ENCODE measurements at regions not wholly inside any gene's neighbourhood (a gene's known extent, or its start where the extent isn't known, plus 50 kb on each side); places are given as distances from the start of the nearest gene placed in this dataset.

GRCh38 chr3:109952924-109953323 lies 615.6 kb upstream of the DPPA4 start:
- no peak for DNase-seq

GRCh38 chr3:109963831-109964230 lies 626.5 kb upstream of the DPPA4 start:
- no peak for DNase-seq
- Histone ChIP-seq H3K27me3 (no peaks in the 10 kb centered on the region), H3K9me3 (no peaks in the 10 kb centered on the region), H3K4me3 (no peak overlapping the region), H3K4me1 (no peaks in the 10 kb centered on the region), H3K27ac (no peak overlapping the region), H3K36me3 (no peaks in the 10 kb centered on the region)
- TF ChIP-seq POLR2A (IDR thresholded peaks at IDR 0.05) (no peak), CTCF (IDR thresholded peaks at IDR 0.05) (no peak)
- intact Hi-C loops (cut with DNase I; ENCODE audit: low total_unique reads): no loop called here

More at GRCh38 chr3:109952924-109953323, 615.6 kb upstream of the DPPA4 start:
- Histone ChIP-seq H3K4me1 (no peaks in the 10 kb centered on the region), H3K27me3 (no peaks in the 10 kb centered on the region), H3K4me3 (no peak overlapping the region), H3K36me3 (no peaks in the 10 kb centered on the region), H3K9me3 (no peaks in the 10 kb centered on the region), H3K27ac (no peak overlapping the region)
- intact Hi-C loops (cut with DNase I; ENCODE audit: low total_unique reads): no loop called here
- no peak for TF ChIP-seq CTCF (IDR thresholded peaks at IDR 0.05)
- no peak for TF ChIP-seq POLR2A (IDR thresholded peaks at IDR 0.05)

- DNase-seq: no peak
- no peaks in the 10 kb centered on the region for H3K27me3 ChIP-seq
- H3K27ac ChIP-seq: no peak overlapping the region
- H3K4me3 ChIP-seq: no peak overlapping the region
- TF ChIP-seq POLR2A (IDR thresholded peaks at IDR 0.05) (no peak), CTCF (IDR thresholded peaks at IDR 0.05) (no peak)
- H3K9me3 ChIP-seq: no peaks in the 10 kb centered on the region
- no peaks in the 10 kb centered on the region for H3K36me3 ChIP-seq
- no peaks in the 10 kb centered on the region for H3K4me1 ChIP-seq
- intact Hi-C loops (cut with DNase I; ENCODE audit: low total_unique reads): no loop called here
Measured at GRCh38 chr3:109973733-109974132, 636.4 kb upstream of the DPPA4 start.

GRCh38 chr3:109977897-109978296 lies 640.6 kb upstream of the DPPA4 start:
- TF ChIP-seq POLR2A (IDR thresholded peaks at IDR 0.05) (no peak), CTCF (IDR thresholded peaks at IDR 0.05) (no peak)
- Histone ChIP-seq H3K4me1 (no peaks in the 10 kb centered on the region), H3K27ac (no peak overlapping the region), H3K36me3 (no peaks in the 10 kb centered on the region), H3K27me3 (no peaks in the 10 kb centered on the region), H3K4me3 (no peak overlapping the region), H3K9me3 (no peaks in the 10 kb centered on the region)
- intact Hi-C loops (cut with DNase I; ENCODE audit: low total_unique reads): no loop called here
- DNase-seq: no peak

- Histone ChIP-seq H3K36me3 (no peaks in the 10 kb centered on the region), H3K4me3 (no peak overlapping the region), H3K9me3 (no peaks in the 10 kb centered on the region), H3K27me3 (no peaks in the 10 kb centered on the region), H3K27ac (no peak overlapping the region), H3K4me1 (no peaks in the 10 kb centered on the region)
- TF ChIP-seq POLR2A (IDR thresholded peaks at IDR 0.05) (no peak), CTCF (IDR thresholded peaks at IDR 0.05) (no peak)
- DNase-seq: no peak
- intact Hi-C loops (cut with DNase I; ENCODE audit: low total_unique reads): no loop called here
Measured at GRCh38 chr3:109982201-109982600, 644.9 kb upstream of the DPPA4 start.

Measured in uterus (tissue), 3 donors.